ENCODE measurements at regions not wholly inside any gene's neighbourhood (a gene's known extent, or its start where the extent isn't known, plus 50 kb on each side); places are given as distances from the start of the nearest gene placed in this dataset.

DNA sequence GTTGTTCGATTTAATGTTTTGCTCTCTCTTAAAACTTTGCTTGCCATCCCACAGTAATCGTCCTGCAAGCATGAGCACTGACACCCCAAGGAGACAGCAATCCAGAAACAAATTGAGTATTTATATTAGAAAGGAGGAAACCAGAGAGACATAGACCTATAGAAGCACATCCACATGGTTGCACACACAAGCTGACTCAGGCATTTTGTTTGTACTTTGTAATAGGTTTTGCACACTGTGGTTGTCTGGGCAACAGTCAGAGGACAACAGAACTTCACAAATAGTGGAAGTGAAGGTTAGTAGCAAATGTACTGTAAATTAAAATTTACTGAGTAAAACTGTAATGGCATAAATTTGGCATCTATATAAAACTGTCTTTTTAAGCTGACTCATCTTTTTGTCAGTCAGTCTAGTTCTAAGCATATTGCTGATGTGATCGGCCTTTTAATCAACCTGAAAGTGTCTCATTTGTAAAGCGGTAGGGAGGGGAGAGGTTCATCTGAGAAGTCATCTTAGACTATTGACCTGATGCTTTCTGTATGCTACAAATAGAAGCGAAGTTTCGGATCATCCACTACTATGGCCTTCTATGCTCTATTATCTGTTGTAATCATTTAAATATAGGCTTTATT lies 1624.7 kb downstream of the ARAP2 start:
- TF ChIP-seq ELF1 (IDR thresholded peaks at IDR 0.05; ENCODE audit: borderline replicate concordance, low read depth) (no peak), EZH2phosphoT487 (IDR thresholded peaks at IDR 0.05; ENCODE audit: borderline replicate concordance) (no peak), CEBPB (IDR thresholded peaks at IDR 0.05; ENCODE audit: low read depth) (no peak), ZFX (IDR thresholded peaks at IDR 0.05) (no peak), FOSL1 (IDR thresholded peaks at IDR 0.05; ENCODE audit: low read depth) (no peak), TCF7L2 (IDR thresholded peaks at IDR 0.05; ENCODE audit: borderline replicate concordance, extremely low read depth, insufficient read depth, insufficient read length) (no peak), POLR2A (IDR thresholded peaks at IDR 0.05; ENCODE audit: borderline replicate concordance, extremely low read depth, insufficient read depth, insufficient read length) (no peak), RAD21 (IDR thresholded peaks at IDR 0.05; ENCODE audit: low read depth) (no peak), ZNF274 (IDR thresholded peaks at IDR 0.05; ENCODE audit: low read depth, low read length) (no peak), SP1 (IDR thresholded peaks at IDR 0.05; ENCODE audit: low read depth) (no peak), EZH2 (IDR thresholded peaks at IDR 0.05) (no peak)
- TF ChIP-seq, protein P1, sequence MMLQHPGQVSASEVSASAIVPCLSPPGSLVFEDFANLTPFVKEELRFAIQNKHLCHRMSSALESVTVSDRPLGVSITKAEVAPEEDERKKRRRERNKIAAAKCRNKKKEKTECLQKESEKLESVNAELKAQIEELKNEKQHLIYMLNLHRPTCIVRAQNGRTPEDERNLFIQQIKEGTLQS (IDR thresholded peaks at IDR 0.05): no peak
- TF ChIP-seq, protein P2, sequence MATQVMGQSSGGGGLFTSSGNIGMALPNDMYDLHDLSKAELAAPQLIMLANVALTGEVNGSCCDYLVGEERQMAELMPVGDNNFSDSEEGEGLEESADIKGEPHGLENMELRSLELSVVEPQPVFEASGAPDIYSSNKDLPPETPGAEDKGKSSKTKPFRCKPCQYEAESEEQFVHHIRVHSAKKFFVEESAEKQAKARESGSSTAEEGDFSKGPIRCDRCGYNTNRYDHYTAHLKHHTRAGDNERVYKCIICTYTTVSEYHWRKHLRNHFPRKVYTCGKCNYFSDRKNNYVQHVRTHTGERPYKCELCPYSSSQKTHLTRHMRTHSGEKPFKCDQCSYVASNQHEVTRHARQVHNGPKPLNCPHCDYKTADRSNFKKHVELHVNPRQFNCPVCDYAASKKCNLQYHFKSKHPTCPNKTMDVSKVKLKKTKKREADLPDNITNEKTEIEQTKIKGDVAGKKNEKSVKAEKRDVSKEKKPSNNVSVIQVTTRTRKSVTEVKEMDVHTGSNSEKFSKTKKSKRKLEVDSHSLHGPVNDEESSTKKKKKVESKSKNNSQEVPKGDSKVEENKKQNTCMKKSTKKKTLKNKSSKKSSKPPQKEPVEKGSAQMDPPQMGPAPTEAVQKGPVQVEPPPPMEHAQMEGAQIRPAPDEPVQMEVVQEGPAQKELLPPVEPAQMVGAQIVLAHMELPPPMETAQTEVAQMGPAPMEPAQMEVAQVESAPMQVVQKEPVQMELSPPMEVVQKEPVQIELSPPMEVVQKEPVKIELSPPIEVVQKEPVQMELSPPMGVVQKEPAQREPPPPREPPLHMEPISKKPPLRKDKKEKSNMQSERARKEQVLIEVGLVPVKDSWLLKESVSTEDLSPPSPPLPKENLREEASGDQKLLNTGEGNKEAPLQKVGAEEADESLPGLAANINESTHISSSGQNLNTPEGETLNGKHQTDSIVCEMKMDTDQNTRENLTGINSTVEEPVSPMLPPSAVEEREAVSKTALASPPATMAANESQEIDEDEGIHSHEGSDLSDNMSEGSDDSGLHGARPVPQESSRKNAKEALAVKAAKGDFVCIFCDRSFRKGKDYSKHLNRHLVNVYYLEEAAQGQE (IDR thresholded peaks at IDR 0.05; ENCODE audit: low read depth): no peak
- TF ChIP-seq, protein P3, sequence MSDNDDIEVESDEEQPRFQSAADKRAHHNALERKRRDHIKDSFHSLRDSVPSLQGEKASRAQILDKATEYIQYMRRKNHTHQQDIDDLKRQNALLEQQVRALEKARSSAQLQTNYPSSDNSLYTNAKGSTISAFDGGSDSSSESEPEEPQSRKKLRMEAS (IDR thresholded peaks at IDR 0.05): no peak
- Histone ChIP-seq H3K4me3 (replicated peaks in 1 of 2; ENCODE audit: low read depth in 1 of 2, low read length in 2 of 2) (no peak overlapping the region), H3K36me3 (ENCODE audit: control insufficient read depth in 1 of 2, insufficient read depth in 2 of 2, low read length in 2 of 2) (no peaks in the 10 kb centered on the region), H2AFZ (ENCODE audit: low read depth, low read length, poor library complexity, severe bottlenecking) (no peak overlapping the region), H3K27me3 (ENCODE audit: insufficient read depth, low read length) (no peaks in the 10 kb centered on the region), H3K9me3 (ENCODE audit: control insufficient read depth in 1 of 2, insufficient read depth in 1 of 2, low read depth in 1 of 2, low read length in 2 of 2) (no peaks in the 10 kb centered on the region), H3K27ac (ENCODE audit: low read depth, low read length) (no peak overlapping the region), H3K4me1 (ENCODE audit: control insufficient read depth in 1 of 2, insufficient read depth in 2 of 2, low read length in 2 of 2) (no peaks in the 10 kb centered on the region), H3K79me2 (ENCODE audit: insufficient read depth, low read length) (no peaks in the 10 kb centered on the region), H3K4me2 (ENCODE audit: low read length) (no peak overlapping the region), H4K20me1 (ENCODE audit: insufficient read depth) (no peaks in the 10 kb centered on the region), H3K9me2 (ENCODE audit: insufficient read depth) (no peaks in the 10 kb centered on the region), H3K9ac (ENCODE audit: low read length) (no peak overlapping the region)
- POLR2A ChIA-PET: no interaction called here
- intact Hi-C loops (cut with micrococcal nuclease): no loop called here
- CTCF ChIA-PET: no interaction called here
- RAD21 ChIA-PET (ENCODE audit: low non-redundant PET in 1 of 2, low total read pairs in 2 of 2, uncharacterized antibody in 2 of 2, unreplicated experiment in 2 of 2): no interaction called here
- no peak for DNase-seq (ENCODE audit: low read depth, low spot score)
- BruUV-seq (replicated peaks): no TSS peak
- no peak for ATAC-seq

Data from HCT116 (cell line).